HG02798 (cell line): ENCODE measurements at regions not wholly inside any gene's neighbourhood (a gene's known extent, or its start where the extent isn't known, plus 50 kb on each side); places are given as distances from the start of the nearest gene placed in this dataset.

Source experiments
- ATAC-seq: cut with Tn5 transposase; IDR thresholded peaks from one replicate; pipeline ENCODE4 v1.9.1; 2021; ENCODE audit warnings: mild to moderate bottlenecking; ENCODE audit not compliant: unreplicated experiment, poor library complexity

DNA sequence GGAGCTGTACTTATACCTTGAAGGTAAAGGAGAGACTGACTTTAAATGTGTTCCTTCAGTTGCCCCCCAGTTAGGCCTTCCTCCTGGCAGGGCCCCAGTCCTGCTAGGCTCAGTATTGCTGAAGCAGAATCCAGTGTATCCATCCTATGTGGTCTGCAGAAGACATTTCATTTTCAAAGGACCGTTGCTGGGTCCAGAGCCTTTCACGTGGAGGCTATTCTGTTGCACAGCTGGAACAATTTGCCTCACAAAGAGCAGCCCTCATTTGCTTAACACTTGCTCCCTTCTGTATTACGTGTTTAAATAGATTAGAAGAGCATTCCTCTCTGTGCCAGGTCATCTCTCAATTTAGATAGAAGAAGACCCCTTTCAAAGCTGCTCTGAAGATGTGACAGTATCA is 78.9 kb upstream of the CFAP20DC start:
- no peak for ATAC-seq

DNA sequence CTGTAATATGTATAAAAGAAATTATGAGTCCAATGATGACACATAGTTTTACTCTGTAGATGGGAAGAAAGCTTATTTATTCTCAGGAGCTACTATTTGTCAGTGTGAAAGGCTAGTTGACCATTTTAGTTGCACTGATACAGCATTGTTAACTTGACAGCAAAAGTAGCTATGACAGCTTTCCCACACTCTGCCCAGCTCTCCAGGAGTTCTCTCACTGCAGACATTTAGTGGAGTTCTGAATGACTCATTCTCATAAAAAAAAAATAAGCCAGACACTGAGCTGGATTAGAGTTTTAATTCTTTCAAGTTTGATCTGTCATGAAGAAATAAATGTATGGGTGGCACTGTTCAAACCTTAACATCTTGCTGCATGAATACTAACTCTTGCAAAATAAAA is 77.2 kb upstream of the CFAP20DC start:
- no peak for ATAC-seq

DNA sequence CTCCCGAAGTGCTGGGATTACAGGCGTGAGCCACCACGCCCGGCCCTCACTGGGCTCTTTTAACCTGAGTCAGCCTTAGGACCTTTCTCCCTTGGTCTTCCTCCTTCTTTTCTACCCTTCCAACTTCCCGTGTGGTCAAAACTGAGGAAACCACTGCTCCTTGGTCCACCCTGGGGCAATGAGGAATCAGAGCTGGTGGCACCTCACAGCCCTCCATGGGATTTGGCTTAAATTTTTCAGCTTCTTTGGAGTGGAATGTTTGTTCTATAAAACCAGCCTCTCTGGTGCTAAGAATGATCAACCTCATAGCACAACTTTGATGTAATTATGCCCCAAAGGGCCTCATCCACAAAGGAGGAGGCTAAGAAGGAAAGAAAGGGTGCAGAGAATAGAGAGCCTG is 76.6 kb upstream of the CFAP20DC start:
- no peak for ATAC-seq

DNA sequence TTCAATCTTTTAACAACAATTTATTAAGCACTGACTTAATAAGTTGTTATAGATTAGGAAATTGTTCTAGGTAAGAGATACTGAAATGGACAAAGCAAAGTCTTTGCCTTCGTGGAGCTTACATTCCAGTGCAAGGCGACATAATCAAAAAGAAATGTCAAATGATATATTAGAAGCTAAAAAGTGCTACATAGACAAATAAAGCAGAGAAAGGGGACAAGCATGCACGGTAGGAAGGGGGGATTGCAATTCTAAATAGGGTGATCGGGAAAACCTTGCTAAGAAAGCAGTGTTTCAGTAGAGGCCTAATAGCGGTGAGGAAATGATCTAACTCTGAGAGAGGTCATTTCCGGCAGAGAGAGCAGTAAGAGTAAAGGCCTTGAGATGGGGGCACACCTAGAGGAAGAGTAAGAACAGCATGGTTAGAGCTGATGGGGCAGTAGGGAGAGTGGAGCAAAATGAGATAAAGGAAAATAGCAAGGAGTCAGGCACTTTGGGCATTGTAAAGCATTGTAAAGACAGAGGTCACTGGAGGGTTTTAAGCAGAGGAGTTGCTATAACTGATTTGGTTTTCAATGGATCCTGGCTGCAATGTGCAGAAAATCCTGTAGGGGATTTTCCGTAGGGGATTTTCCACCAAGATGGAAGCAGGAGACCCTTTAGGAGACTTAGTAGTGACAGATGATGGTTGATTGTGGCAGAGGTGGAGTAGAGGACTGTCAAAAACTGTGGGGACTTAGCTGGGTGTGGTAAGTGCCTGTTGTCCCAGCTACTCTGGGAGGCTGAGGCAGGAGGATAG is 71.7 kb upstream of the CFAP20DC start:
- no peak for ATAC-seq

DNA sequence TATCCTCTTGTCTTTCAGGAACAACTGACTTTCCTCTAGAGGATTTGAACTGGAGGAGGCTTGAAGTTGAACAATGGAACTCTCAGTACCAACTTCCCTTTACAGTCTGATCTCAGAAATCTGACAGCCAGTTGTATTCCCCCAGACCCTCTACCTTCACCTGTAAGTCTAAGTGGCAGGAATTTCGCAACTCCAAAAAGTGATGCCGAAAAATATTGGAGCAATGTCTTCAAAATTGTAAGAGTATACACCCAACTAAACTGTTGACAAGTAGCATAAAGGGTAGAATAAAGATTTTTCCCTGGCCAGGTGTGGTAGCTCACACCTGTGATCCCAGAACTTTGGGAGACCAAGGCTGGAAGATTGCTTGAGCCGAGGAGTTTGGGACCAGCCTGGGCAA is 69.1 kb upstream of the CFAP20DC start:
- no peak for ATAC-seq

DNA sequence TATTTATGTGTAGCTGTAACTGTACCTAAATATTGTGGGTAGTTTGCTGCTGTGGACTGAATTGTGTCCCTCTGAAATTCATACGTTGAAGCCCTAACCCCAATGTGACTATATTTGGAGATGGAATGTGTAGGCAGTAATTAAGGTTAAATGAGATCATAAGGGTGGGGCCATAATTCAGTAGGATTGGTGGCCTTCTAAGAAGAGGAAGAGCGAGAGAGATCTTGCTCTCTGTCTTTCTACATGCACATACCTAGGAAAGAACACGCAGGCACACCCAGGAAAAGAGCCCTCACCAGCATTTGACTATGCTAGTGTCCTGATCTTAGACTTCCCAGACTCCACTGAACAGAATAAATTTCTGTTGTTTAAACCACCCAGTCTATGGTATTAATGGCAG is 67.6 kb upstream of the CFAP20DC start:
- no peak for ATAC-seq

DNA sequence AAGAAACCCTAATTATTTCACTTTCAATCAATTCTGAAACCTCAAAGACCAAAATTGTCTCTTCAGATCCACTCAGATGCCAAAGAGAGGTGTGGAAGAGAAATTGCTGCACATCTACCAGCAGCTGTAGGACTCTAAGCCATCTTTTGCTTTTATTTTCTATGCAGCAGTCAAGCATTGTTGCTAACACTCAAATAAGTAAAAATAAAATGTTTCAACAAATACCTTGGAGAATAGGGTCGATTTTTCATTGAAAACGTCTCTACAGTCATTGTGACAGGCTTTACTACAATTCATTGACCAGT is 66.4 kb upstream of the CFAP20DC start:
- ATAC-seq, result no peak

DNA sequence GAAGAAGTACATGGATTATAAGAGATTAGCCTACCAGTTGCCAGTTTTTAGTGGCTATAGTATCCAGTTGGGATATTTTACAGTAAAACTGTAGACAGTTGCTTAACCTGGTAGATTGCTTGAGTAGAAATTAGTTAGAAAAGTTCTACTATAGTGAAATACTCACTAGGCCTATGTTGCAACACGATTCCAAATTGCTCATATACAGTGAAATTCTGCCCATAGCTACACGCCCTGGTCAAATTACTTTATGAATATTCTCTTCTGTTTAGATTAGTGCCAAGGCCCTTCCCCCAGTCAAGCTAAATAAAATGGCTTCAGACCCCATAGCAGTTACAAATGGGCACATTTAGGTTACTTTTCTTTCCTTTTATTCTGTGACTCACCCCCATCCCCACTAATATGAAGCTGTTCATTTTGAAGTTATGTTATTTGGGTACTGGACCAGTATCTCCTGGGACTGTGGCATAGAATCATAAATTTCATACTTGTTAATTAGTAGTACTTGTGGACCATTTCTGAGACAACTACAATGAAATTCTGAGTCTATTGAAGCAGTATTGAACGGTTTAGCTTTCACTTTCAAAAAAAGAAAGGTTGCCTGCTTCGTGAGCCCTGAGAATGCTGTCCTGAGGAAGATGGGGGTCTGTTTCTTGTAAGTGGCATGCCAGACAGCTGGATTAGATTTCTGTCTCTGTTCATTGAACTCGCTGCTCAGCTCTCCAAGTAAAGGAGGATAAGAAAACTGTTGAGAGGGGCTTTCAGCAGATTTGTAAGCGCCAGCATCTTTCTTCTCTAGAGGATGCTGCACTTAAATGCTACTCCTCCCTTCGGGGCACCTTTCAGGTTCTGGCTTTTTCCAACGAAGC is 65.8 kb upstream of the CFAP20DC start:
- no peak for ATAC-seq

DNA sequence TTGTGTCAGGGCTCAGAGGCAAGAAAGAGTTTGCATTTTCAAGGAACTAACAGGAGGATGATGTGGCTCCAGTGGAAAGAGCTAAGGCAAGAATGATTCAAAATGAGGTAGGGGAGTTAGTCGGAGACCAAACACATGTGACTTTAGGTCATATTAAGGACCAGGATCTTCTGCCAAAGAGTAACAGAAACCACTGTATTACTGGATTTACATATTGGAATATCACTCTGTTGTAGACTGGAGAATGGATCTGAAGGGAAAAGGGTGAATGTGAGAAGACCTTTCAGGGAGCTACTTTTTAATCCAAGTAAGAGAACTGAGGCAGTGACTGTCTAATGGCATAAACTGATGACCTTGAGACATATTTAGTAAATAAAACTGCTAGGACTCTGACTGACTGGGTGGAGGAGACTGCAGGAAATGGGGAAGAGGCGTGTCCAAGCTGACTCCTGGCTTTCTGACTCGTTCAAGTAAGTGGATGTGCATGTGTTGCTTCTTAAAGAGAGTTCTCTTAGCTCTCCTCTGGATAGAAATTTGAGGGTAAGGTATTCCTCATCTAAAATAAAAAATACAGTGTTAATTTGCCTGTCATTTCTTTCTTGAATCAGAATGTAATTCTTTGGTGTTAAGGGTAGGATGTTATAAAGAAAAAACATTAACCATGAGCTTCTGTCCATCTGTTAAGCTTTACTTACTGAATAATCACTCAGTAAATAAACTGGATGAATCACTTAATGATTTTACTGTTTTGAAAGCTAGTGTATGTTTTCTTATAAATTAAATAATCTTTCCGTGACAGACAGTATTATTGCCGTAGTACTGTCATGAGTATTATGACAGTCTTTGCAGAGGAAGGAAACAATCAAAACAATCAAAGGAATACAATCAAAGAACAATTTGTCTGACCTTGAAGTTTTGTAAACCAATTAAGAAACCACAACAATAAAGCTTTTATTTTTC is 58.3 kb upstream of the CFAP20DC start:
- no peak for ATAC-seq

DNA sequence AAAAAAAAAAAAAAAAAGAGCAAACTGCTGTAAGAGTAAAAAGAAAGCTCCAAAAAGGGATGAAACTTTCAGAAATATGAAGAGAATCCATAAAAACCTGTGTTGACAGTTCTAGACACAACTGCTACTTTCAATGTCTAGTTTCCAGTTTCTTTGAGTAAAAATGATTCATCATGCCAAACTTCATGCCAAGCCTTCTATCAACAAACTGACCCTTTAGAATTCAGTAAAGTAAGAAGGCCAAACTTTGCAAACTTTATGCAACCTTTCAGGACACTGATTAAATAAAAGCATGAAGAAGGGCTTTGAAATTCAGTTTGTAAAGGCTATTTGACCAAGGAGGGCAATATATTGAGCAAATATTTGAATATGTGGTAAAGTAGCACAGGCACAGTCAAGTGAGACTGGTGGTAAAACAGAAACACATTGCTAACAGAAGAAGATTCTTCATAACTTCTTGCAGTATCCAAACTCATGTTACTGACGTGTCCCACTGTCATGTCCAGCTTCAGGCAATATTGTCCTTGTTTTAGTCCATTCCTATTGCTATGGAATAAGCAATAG is 56.3 kb upstream of the CFAP20DC start:
- ATAC-seq, result no peak

DNA sequence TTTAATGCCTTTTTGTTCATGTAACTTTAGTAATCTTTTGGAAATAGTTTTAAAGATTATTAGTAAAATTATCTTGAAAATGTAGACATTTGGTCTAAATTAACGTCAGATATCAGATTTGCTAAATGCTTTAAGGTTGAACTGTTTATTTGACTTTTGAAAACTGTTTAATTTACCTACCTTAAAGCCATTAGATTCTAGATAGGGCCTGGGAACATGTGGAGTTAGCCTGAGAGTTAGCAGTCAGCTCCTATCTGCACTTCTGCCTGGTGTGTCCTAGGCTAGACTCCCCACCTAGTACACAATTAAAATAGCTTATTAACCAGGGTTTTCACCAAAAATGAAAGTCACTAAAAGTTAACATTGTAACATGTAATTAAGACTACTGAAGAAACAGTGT is 53.7 kb upstream of the CFAP20DC start:
- ATAC-seq, result no peak

DNA sequence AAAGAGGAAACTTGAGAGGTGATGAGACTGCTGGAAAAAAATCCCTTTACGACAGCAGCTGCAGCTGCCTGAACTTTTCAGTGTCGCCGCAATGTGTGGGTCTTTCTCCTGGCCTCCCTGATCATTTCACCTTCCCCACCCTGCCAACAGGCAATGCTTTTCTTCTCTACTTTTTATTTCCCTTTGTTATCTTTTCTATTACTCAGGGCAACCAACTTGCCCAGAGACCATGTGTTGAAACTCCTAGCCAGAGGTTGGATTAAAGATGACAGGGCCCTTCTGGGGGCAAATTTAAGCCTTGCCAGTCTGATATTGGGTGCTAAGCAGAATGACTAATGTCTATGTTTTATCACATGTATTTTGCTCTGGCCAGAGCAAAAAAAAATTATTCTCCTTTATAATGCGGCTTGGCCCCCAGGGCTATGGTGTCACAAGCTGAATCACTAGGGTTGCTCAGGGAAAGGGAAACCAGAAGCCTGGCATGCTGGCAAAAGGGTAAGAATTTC is 51.5 kb upstream of the CFAP20DC start:
- ATAC-seq, result no peak
